ENCODE measurements at regions not wholly inside any gene's neighbourhood (a gene's known extent, or its start where the extent isn't known, plus 50 kb on each side); places are given as distances from the start of the nearest gene placed in this dataset.

DNA sequence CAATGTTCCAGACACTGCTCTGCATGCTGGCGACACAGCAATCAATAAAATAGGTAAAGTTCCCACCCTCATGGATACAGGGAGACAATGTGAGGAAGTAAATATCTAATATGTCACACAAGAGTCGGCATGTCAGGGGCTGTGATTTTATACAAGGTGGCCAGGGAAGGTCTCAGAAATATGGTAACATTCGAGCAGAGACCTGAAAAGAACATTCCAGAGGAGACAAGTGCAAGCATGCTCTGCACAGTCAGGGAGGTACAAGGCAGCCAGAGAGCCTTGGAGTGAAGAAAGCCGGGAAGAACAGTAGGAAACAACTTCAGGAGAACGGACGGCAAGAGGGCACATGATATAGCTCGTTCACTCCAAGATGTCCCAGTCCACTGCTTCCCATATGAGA, 89.2 kb upstream of the ZNF462 start:
- no peak for TF ChIP-seq POLR2A (IDR thresholded peaks at IDR 0.05)
- TF ChIP-seq, protein P1, sequence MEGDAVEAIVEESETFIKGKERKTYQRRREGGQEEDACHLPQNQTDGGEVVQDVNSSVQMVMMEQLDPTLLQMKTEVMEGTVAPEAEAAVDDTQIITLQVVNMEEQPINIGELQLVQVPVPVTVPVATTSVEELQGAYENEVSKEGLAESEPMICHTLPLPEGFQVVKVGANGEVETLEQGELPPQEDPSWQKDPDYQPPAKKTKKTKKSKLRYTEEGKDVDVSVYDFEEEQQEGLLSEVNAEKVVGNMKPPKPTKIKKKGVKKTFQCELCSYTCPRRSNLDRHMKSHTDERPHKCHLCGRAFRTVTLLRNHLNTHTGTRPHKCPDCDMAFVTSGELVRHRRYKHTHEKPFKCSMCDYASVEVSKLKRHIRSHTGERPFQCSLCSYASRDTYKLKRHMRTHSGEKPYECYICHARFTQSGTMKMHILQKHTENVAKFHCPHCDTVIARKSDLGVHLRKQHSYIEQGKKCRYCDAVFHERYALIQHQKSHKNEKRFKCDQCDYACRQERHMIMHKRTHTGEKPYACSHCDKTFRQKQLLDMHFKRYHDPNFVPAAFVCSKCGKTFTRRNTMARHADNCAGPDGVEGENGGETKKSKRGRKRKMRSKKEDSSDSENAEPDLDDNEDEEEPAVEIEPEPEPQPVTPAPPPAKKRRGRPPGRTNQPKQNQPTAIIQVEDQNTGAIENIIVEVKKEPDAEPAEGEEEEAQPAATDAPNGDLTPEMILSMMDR (IDR thresholded peaks at IDR 0.05) = no peak
- no peak for TF ChIP-seq POLR2AphosphoS5 (IDR thresholded peaks at IDR 0.05)
